Cardiac muscle cell (in vitro differentiated cells and primary cell): ENCODE measurements at regions not wholly inside any gene's neighbourhood (a gene's known extent, or its start where the extent isn't known, plus 50 kb on each side); places are given as distances from the start of the nearest gene placed in this dataset.

ENCODE experiments used
- DNase-seq, 2 donors: peaks; one replicate each; pipeline versions ENCODE4 v3.0.0 to v3.0.0-alpha.2; 2010 to 2017; ENCODE audit warnings: low read depth in 1 of 2, low spot score in 1 of 2
- H3K27ac ChIP-seq: fragments of 200-600 bp; sonication (generic); 2 replicates; pipeline ENCODE4 v1.5.1; 2016
- H3K27me3 ChIP-seq: fragments of 200-600 bp; sonication (generic); 2 replicates; pipeline ENCODE4 v1.6.0; 2016; ENCODE audit warnings: control low read depth
- H3K36me3 ChIP-seq: fragments of 200-600 bp; sonication (generic); 2 replicates; pipeline ENCODE4 v1.5.1; 2016; ENCODE audit warnings: control low read depth
- H3K4me1 ChIP-seq: fragments of 200-600 bp; sonication (generic); 2 replicates; pipeline ENCODE4 v1.8.1; 2017; ENCODE audit warnings: low read depth, mild to moderate bottlenecking, mixed run types
- H3K4me3 ChIP-seq: fragments of 200-600 bp; sonication (generic); 2 replicates; pipeline ENCODE4 v1.5.1; 2016; ENCODE audit warnings: mild to moderate bottlenecking
- H3K9me3 ChIP-seq: fragments of 200-600 bp; sonication (generic); 2 replicates; pipeline ENCODE4 v1.5.1; 2017; ENCODE audit warnings: low read depth, mild to moderate bottlenecking, control low read depth
- TF ChIP-seq, protein P1 (sequence below): IDR thresholded peaks from 2 replicates; pipeline ENCODE4 v1.5.1; 2012; ENCODE audit warnings: low read depth, mild to moderate bottlenecking, low read length

DNA sequence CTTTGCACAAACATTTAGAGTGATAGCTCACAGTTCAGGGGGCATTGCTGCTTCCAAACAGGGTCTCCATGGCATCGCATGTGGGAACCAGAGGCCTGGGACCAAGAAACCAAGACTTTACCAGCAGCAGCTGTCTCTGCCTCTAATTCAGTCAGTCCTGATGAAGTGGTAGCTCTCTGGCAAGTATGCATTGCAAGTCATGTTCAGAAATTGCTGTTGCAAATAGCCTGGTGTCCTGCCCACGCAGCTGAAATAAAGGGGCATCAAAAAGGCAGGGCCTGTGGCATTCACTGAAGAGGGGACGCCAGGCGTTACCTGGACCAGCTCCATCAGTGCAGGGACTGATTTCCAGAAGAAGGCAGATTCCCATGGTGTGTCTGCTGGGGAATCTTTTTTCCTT, 121.3 kb downstream of the CD47 start:
- no peaks in the 10 kb centered on the region for H3K4me1 ChIP-seq
- H3K27ac ChIP-seq = no peak overlapping the region
- DNase-seq = no peak
- no peak overlapping the region for H3K4me3 ChIP-seq
- H3K27me3 ChIP-seq = no peaks in the 10 kb centered on the region
- no peaks in the 10 kb centered on the region for H3K9me3 ChIP-seq
- no peaks in the 10 kb centered on the region for H3K36me3 ChIP-seq
- TF ChIP-seq, protein P1, sequence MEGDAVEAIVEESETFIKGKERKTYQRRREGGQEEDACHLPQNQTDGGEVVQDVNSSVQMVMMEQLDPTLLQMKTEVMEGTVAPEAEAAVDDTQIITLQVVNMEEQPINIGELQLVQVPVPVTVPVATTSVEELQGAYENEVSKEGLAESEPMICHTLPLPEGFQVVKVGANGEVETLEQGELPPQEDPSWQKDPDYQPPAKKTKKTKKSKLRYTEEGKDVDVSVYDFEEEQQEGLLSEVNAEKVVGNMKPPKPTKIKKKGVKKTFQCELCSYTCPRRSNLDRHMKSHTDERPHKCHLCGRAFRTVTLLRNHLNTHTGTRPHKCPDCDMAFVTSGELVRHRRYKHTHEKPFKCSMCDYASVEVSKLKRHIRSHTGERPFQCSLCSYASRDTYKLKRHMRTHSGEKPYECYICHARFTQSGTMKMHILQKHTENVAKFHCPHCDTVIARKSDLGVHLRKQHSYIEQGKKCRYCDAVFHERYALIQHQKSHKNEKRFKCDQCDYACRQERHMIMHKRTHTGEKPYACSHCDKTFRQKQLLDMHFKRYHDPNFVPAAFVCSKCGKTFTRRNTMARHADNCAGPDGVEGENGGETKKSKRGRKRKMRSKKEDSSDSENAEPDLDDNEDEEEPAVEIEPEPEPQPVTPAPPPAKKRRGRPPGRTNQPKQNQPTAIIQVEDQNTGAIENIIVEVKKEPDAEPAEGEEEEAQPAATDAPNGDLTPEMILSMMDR = no peak

DNA sequence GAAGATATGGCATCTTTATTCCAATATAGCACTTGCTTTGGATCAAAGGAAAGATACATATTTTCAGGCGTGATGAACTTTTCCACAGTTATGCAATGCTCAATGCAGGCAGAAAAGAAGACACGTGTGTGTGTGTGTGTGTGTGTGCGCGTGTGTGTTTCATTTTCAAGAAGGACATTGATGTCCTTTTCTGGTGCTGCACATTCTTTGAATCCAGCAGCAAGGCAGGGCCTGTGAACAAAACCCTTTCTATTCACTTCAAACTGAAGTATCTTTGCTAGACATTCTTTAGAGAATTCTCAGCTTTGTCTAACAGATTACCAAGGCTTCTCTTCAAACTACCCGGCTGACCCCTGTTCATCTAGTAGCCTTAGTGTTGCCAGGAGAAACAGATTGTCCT, 124.6 kb downstream of the CD47 start:
- TF ChIP-seq, protein P1 = no peak
- DNase-seq = no peak
- H3K27ac ChIP-seq = no peak overlapping the region

DNA sequence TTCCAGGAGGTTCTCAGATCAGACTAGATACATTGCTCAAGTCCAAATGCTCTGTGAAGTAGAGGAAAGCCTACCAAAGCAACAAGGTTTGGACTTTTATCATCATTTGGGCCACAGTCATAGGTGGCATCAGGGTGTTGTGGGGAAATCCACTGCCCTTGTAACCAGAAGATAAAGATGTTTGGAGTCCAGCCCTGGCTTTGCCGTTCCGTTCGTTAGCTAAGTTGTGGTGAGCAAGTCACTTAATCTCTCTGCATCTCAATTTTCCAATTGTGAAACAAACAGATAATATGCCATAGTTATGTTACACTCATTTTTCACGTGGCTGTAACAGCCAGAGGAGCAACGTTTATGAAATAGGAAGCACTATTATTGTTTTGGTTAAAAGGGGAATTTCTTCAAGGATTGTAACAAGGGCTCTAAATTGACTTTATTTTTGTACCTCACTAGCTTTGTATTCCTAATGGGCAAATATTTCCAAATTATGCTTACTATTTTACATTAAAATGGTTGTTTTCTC, 125.6 kb downstream of the CD47 start:
- TF ChIP-seq, protein P1 = no peak
- H3K9me3 ChIP-seq = no peaks in the 10 kb centered on the region
- no peaks in the 10 kb centered on the region for H3K36me3 ChIP-seq
- H3K27ac ChIP-seq = no peak overlapping the region
- no peaks in the 10 kb centered on the region for H3K27me3 ChIP-seq
- H3K4me3 ChIP-seq = no peak overlapping the region
- DNase-seq = peak in 1 of 2 donors; percentile 72
- H3K4me1 ChIP-seq = no peaks in the 10 kb centered on the region

More for the DNA sequence above, 124.6 kb downstream of the CD47 start:
- H3K9me3 ChIP-seq = no peaks in the 10 kb centered on the region
- no peak overlapping the region for H3K4me3 ChIP-seq
- H3K36me3 ChIP-seq = no peaks in the 10 kb centered on the region
- no peaks in the 10 kb centered on the region for H3K4me1 ChIP-seq
- no peaks in the 10 kb centered on the region for H3K27me3 ChIP-seq

DNA sequence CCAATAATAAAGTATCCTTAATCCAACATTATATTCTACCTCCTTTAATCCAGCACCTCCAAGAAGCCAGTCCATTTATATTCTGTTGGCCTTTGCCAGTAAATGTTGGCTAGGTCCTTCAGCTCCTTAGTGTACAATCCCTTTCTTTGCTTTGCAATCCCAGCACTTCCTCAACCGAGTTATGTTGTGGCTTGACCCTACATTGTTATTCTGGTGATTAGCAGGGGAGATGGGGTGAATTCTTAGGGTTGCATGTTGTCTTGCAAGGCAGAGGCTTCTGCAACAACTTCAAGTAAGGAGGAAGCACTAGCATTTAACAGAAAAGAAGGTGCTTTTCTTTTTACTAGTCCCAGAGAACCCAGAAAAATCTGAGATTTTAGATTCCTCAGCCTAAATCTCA, 127.2 kb downstream of the CD47 start:
- no peak overlapping the region for H3K4me3 ChIP-seq
- no peaks in the 10 kb centered on the region for H3K4me1 ChIP-seq
- DNase-seq = peak in 1 of 2 donors; percentile 61
- no peaks in the 10 kb centered on the region for H3K27me3 ChIP-seq
- TF ChIP-seq, protein P1 = no peak
- no peaks in the 10 kb centered on the region for H3K9me3 ChIP-seq
- no peak overlapping the region for H3K27ac ChIP-seq
- no peaks in the 10 kb centered on the region for H3K36me3 ChIP-seq

DNA sequence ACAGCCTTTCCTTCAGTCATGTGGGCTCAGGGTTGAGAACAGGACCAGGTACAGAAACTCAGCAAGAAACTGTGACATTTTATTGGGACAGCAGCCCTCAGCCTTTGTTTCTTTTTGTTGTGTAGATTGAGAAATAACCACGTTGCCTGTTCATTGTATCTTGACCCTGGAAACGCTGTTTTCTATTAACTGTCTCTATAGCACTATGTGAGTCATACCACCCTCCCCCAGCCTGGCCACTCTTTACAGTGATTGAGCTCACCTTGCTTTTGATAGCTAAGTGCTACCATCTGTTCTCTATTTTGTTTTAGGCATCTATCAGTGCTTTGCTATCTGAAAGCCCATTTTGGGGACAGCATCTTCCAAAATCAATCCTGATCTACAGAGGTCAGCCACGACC, 127.9 kb downstream of the CD47 start:
- H3K36me3 ChIP-seq = no peaks in the 10 kb centered on the region
- H3K27me3 ChIP-seq = no peaks in the 10 kb centered on the region
- H3K27ac ChIP-seq = no peak overlapping the region
- no peaks in the 10 kb centered on the region for H3K4me1 ChIP-seq
- no peak overlapping the region for H3K4me3 ChIP-seq
- DNase-seq = peak in 1 of 2 donors; percentile 79
- H3K9me3 ChIP-seq = no peaks in the 10 kb centered on the region
- TF ChIP-seq, protein P1 = no peak

DNA sequence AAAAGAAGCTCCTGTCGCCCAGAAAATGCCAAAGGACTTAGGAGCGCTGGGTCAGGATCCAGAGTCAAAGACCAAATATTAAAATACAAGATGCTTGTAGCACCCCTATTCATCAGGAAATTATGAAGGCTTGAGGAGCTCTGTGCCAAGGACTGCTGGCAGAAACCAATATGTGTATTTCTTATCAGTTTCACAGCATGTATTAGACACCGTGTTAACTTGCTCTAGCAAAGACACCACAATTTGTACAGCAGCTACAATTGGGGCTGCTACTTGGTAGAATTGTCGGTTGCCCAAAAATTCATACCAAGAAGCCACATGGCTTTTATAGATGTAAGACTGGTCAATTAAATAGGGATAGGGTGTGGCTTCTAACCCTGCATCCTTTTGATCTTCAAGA, 128.8 kb downstream of the CD47 start:
- peaks cover 7% of the 10 kb centered on the region for H3K4me1 ChIP-seq
- H3K27me3 ChIP-seq = no peaks in the 10 kb centered on the region
- H3K27ac ChIP-seq = no peak overlapping the region
- H3K36me3 ChIP-seq = no peaks in the 10 kb centered on the region
- TF ChIP-seq, protein P1 = no peak
- no peaks in the 10 kb centered on the region for H3K9me3 ChIP-seq
- H3K4me3 ChIP-seq = no peak overlapping the region
- no peak for DNase-seq
